ENCODE measurements at regions not wholly inside any gene's neighbourhood (a gene's known extent, or its start where the extent isn't known, plus 50 kb on each side); places are given as distances from the start of the nearest gene placed in this dataset.
"Not testable (repeated sequence)": the region's sequence is repeated elsewhere in the genome, so short reads cannot be mapped to it uniquely, and the experiment has no call there.

DNA sequence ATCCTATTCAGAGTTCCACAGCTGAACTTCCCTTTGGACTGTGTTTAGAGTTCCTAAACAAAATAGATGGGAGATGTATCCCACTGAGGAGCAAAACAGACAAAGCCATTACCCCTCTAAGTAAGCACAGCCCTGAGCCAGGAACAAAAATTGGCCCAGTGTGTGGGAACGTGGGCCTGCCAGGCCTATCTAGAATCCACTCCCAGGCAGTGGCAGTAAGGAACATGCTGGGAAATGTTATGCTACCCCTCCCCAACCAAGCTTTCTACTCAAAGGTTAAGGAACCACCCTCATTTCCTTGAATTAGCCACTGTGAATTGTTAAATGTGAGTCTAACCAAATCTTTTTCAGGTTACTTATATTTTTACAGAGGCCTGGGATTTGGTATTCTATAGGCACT, 405.1 kb upstream of the PTGER4 start:
- no peak for DNase-seq

DNA sequence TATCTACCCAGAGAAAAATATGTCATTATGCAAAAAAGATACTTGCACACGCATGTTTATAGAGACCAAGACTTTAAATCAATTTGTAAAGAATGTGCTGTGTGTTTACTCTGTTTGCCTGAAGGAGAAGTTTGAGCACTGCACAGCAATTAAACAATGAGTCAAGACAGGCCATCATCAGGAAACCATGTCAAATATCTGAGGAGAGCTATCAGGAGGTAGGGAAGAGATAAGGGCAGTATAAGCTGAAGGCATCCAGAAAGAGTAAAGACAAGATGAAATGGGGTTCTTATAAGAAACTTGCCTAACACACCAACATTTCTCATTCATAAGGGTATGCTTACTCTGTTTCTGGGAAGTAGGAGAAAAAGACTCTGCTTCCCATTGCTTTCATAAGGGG, 405.8 kb upstream of the PTGER4 start:
- no peak for DNase-seq

DNA sequence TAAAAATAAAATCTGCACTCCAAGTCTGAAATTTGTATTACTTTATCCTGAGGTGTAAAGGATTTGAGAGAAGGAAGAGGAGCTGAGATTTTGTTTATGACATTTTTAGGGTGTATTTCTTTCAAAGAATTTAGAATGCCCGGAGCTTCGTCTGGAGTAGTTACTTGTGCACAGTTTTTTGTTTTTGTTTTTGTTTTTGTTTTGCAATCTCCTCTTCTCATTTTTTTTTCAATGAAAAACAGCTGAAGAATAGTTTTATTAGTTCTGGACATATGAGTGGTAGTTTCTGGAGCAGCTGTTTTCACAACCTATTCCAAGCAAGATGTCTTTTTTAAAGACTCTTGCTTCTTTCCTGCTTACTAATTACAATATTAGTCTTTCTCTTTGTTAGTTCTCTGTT, 408.2 kb upstream of the PTGER4 start:
- DNase-seq, result no peak

DNA sequence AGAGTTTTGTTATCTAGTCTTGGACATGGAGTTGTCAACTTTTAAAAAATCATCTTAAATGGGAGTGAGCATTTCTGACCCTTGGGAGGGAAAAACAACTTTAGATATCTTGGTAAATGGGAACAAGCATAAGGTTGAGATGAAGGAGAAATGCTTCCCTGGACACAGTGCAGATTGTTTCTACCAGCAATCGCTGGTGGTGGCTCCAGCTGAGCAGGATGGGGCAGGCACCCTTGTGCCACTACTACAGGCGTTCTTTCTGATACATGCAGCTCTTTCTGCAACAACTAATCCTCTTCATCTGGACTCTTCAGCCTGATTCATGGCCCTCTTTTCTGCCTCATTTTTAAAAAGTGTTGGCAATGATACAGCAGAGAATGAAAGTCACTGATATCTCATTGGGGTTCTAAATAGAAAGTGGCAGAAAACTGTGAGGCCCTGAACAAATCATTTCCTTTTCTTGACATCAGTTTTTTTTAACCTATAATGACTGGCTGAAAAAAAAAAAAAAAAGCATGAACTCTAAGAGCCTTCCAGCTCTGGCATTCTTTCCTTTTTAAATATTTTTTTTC, 409.4 kb upstream of the PTGER4 start:
- no peak for DNase-seq

DNA sequence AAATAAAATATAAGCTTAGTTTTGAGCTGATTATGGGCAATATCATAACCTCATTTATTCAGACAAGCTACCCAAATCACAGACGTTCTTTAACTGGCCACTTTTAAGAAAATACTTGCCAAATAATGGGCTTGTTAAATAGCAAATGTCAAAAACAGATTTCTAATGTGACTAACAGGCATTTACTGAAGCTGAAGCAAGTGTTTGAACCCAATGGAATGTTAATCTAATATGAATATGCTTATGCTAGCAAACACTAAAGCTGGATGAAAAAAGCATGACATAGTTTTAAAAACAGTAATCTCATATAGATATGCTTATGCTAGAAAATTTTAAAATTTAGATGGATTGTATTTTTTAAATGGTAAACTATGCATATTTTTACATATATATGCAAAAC, 411.6 kb upstream of the PTGER4 start:
- no peak for DNase-seq

DNA sequence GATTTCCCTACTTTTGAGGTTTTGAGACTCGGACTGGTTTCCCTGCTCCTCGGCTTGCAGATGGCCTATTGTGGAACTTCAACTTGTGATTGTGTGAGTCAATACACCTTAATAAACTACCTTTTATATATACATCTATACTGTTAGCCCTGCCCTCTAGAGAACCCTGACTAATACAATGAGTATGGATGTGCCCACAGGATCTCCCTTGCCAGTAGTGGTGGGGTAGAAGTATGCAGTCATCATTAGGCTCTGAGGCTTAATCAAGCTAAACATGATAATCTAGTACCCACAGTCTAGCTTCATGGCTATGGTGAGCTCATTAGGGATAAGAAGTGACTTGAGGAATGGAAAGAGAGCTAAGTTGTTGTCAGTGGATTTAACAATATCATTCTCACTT, 412.8 kb upstream of the PTGER4 start:
- DNase-seq, result no peak

DNA sequence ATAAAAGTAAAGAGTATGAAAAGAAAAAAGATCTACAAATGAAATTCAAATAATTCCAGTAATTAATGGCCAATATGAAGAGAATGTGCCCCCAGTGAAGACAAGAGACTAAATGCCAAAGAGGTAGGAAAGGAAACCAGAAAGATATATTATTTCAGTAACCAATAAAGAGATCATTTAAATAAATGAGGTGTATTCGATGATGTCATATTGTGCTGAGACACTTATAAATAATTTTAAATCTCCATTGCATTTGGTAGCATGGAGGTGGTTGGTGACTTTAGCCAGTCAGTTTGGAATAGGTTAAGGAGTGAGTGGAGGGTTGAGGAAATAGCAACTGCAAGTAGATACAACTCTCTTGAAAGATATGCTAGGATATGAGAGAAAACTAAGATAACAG, 417.7 kb upstream of the PTGER4 start:
- DNase-seq, result no peak

DNA sequence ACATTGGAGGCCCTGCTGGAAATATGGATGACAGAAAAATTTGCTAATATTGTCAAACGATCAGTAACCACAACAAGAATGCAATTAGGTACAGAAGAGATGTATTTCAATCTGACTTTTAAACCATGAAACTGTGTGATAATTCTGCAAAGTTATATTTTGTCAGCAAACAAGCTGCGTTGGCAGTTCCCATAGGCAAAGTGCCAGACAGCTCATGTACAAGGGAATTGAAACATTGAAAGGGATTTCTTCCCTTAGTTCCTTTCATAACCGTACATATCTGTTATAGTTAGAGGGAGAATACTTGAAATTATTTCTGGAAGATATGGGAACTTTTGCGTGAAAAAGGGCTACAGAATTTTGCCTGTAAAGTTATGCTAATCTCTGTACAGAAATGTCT, 419.4 kb upstream of the PTGER4 start:
- DNase-seq, result no peak

DNA sequence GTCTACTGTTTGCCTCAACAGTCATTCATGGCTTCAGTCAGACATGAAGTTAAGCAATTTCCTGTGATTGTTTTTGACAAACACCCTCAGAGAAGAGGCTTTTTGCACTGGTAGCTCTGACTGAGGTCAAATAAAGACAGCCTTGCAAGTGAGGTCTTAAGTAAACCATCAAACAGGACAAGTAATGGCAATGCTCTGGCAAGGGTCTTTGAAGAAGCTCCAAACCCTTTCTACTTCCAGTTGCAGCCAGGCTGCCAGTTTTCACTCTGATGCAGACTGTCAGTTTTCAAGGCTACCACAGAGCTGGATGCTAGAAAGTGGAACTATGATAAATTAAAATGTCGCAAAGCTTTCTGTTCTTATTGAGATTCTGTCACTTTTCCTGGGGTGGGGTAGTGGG, 421.5 kb upstream of the PTGER4 start:
- DNase-seq, result no peak

DNA sequence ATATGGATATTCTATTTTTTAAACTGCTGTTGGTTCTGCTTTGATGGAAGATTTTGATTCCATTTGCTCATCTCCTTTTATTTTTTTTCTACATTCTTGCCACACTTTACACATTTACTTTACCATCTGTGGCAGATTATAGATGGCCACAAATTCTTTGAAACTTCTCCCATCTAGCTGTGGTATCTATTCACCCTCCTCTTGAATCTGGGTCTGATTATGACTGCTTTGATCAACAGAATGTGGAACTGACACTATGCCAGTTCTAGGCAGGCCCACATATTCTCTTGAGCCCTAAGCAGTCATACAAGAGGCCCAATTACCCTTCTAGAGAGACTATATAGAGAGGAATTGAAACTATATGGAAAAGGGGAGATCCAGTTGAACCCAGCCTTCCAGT, 439.0 kb upstream of the PTGER4 start:
- DNase-seq, result no peak

DNA sequence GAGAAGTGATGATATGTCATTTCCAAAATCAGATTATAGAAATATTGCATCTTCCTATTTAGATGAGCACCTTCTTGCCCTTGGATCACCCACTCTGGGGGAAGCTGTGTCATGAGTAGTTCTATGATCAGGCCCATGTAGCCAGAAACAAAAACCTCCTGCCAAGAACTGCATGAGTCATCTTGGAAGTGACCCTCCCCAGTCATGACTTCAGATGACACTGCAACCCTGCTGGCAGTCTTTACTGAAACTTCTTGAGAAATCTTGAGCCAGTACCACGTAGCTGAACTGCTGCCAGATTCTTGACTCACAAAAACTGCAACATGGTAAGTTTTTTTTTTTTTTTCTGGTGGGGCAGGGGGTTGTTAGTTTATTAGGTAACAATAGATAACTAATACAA, 439.6 kb upstream of the PTGER4 start:
- DNase-seq, result no peak

DNA sequence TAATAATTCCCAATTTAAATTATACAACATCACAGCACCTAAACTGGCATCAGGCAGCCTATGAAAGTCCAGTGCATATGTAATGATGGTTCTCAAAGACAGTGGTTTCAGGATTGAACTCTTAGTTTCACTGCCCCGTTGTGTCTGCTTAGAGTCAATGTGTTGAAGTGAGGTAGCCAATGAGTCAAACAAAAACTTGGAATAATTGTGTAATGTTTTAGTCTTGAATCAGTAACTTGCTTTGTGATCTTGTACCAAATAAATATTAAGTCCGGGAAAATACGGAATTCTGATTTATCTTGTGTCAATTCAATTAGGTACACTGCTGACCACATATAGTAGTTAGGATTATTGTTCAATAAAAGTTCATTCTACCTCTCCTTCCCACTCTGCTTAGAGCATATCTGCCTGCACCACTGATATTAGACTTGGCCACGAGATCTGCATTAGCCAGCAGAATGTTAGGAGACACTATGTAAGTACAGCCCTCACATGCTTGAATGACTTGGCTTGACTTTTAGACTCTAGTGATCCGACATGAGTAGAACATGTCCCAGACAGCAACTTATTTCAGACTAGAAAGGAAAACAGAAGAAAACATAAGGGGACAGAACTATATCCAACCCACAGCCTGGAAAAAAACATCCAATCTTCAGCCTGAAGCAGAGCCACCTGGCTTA, 441.5 kb upstream of the PTGER4 start:
- DNase-seq, result no peak

DNA sequence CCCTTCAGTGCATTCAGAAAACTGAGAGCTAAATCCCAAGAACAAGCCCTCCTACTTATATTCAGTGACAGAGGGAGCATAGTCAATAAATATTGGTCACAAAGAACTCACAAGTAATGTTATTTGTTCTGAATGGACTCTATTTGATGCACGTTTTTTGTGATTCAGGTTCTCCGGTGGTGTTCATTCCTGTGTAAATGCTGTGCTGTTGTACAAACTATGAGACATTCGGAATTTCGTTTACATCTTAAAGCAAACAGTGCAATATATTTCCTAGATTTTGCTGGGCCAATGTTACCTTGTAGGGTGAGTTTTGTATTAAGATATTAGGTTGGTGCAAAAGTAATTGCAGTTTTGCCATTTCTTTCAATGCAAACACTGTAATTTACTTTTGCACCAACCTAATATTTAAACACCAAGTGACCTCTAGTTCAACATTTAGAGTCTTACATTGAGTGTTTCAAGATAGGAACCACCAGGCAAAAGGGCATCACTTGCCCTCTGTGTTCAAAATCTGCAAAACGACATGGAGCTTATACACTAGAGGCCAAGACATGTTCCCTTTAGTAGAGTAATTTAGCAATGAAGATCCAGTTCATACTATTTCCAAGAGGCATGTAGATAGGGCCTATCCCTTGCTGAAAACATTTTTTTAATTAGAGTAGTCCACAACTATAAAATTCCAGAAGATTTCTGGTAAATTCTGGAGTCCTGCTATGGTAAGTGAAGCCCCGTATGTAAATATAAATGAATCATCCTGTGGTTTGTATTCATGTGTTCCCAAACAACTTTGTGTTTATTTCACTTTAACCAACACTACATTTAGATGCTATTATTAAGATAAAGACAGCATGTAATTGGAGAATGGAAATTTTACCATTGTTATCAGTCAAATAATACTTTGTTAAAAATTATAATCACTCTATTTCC, 444.0 kb upstream of the PTGER4 start:
- DNase-seq, result no peak

DNA sequence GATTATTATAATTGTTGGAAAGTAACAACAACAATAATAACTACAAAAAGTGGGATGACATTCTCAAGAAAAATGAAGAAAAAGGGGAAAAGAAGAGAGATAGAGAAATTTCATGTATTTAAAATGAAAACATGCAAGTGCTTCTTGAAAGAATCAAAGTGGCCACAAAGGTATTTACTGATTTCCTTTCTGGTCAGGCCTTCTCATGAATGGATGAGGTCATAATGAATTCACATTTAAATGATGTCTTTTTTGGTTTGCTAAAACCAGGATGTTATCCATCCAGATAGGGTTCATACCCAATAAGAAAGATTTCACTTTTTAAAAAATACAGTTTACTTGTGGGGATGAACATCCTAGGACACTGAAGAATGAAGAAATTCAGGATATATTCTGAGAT, 446.4 kb upstream of the PTGER4 start:
- DNase-seq, result no peak

DNA sequence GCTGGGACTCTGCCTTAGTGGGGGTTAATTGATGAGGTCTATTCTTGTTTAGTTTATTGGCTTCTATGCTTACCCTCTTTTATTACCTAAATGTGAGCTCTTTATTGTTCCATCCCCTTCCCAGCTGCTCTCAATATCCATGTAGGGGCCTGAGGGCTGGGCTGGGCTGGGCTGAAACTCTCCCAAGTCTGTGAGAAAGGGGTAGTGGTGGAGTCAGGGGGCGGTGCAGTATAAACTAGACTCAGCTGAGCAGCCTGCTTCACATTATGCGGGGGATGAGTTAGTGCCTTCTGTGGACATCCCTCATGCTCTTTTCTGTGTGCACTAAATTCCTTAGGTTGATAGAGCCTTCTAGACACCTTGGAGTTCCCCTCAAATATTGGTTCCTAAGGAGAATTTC, 451.8 kb upstream of the PTGER4 start:
- no peak for DNase-seq

DNA sequence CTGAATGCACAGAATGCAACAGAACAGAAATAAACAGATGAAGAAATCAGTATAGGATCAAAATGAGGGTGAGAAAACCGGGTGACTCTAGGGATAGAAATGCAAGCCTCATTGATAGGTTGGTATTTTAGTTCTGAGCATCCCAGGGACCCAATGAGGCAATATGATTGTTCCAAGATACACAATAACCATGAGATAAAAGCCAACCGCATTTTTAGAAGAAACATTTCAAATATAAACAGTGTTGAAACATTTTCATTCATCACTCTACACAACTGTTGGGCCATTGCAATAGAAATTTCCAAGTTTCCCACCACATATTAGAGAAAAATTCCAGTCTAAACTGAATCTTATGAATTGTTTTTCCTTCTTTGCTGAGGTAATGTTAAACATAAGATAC, 452.3 kb upstream of the PTGER4 start:
- DNase-seq, result no peak

DNA sequence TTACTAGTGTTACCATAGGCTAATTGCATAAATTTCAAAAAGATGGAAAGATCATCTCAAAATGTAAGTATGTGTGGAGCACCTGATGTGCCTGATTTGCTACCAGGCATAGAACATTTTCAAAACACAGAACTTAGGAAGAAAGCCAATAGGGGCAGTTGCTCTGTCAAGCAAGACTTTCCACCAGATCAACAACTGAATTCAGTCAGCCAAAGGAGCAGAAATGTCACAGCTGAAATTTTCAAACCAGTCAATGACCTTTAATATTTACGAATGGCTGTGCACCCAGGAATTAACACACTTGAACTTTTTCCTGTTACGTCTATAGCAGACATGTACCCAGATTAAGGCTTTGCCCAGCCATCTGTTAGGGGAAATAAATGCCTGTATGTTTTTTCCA, 452.8 kb upstream of the PTGER4 start:
- no peak for DNase-seq

DNA sequence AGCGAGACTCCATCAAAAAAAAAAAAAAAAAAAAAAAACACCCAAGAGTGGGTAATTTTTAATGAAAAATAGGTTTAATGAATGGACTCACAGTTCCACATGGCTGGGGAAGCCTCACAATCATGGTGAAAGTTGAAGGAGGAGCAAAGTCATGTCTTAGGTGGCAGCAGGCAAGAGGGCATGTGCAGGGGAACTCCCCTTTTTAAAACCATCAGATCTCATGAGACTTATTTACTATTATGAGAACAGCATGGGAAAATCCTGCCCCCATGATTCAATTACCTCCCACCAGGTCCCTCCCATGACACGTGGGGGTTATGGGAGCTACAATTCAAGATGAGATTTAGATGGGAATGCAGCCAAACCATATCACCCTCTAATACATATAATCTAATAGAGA, 454.6 kb upstream of the PTGER4 start:
- not testable (repeated sequence) for DNase-seq

DNA sequence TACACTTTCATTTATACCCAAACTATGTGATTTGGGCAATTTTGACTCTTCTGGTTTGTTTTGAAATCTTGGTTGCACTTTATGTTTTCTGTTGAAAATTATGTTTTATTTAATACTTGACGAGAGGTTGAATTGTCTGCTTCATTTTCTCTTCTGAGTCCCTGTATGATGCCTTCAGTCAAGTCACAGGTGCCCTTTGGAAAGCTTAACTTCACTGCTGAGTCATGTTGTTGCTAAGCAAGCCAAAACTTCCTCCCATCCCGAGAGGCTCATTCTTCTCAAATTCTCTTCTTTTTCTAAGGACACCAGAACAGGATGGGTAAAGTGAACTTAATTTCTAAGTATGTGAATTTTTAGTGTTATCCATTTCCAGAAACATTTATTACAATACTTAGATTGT, 455.3 kb upstream of the PTGER4 start:
- DNase-seq, result no peak

DNA sequence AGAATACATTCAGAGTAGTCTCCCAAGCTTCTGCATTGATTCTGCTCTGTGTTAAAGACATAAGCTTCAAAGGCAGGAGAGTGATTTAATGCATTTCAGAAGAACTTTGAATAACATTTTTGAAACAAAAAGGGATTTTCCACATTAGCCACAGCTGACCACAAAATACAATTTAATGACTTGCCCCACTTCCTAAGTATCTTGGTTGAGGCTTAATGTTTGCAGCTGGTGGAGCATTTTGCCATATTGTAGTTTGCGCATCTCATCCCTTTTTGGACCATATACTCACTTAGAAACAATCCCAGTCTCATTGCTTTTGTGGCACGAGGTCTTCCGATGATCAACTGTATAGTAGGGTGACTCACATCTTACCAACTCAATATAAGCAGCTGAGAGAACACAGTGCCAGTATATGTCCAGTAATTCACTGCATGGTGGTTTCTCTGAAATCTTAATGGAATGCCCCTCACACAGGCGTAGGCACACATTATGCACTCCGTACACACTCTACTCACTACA, 455.8 kb upstream of the PTGER4 start:
- DNase-seq, result no peak

DNA sequence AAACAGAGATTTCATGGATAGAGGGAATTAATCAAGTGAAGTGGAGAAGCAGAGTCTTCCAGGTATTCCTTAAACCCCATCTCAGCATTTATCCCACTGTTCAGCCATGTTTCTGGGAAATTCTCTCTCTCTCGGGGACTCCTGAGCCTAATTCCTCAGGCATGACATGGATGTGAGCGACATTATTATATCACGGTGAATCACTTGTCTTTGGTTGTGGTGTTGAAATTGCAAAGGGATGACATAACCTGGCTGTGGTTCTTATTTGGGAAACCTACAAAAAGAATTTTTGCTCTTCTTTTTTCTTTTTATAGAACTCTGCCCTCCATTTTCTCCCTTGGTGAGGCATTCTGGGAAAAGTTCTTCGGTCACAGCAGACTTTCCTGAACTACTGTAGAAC, 457.9 kb upstream of the PTGER4 start:
- DNase-seq, result no peak

DNA sequence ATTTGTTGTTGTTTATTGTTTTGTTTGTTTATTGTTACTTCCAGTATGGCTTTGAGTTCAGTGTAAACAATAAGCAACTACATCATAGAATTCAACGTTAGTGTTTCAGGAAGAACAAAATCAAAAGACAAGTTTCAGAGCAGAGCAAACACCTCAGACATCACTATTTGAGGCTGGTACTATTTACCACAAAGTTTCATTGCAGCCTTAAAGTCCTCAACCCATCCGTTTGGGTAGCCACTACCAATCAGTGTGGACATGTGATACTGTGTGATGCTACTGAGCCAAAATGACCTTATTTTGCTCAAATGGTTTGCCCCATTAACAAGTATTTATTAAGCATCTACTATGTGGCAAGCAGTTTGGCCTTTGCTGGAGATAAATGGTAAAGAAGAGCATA, 458.5 kb upstream of the PTGER4 start:
- DNase-seq, result no peak

DNA sequence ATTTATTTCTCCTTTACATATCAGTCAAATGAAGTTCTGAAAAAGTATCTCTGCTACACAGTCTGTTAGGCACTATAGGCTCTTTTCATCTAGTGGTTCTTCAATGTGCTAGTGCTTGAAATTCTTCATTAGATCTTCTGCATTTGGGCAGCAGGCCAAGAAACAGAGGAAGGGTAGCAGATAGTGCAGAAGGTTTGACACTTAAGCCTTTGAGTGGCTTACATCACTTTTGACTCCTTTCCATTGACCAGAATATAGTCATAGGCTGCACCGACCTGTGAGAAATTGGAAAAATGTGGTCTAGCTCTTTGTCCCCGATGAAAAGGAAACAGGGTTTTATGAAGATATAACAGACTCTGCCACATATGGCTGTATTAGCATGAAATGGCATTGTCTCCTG, 459.5 kb upstream of the PTGER4 start:
- no peak for DNase-seq

DNA sequence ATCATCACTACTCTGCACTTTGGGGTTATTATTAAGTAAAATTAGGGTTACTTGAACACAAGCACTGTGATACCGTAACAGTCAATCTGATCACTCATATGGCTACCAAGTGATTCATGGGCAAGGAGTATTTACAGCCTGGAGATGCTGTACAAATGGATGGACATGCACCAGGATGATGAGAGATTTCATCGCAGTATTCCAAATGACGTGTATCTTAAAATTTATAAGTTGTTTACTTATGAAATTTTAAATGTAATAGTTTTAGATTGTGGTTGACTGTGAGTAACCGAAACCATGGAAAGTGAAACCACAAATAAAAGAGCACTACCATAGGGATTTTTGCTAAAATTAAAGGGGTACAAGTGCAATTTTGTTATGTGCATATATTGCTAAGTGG, 462.2 kb upstream of the PTGER4 start:
- DNase-seq, result no peak

Measured in SHP77 treated with DMSO at 0.1 percent for 48 hours (cell line).